ENCODE measurements at regions not wholly inside any gene's neighbourhood (a gene's known extent, or its start where the extent isn't known, plus 50 kb on each side); places are given as distances from the start of the nearest gene placed in this dataset.

DNA sequence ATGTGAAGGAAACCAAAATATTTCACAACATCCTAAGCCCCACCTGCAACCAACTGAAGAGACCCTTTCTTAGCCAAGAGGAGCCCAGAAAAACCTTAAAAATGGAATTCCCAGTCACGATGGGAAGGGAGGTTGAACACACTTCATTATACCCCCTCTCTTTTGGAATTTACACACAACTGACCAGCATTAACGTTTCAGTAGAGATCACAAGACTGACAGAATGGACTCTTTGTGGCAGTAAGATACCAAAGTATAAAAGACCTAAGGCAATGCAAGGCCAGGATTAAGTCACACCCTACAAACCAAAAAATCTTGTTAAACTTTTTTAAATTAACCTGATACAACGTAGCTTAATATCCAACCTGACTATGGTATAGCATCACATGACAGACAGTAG lies 190.9 kb downstream of the OTOR start:
- TF ChIP-seq, protein P1, sequence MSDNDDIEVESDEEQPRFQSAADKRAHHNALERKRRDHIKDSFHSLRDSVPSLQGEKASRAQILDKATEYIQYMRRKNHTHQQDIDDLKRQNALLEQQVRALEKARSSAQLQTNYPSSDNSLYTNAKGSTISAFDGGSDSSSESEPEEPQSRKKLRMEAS (IDR thresholded peaks at IDR 0.05; ENCODE audit: low read depth): no peak
- no peak for TF ChIP-seq TEAD4 (IDR thresholded peaks at IDR 0.05; ENCODE audit: borderline replicate concordance, insufficient read depth)
- TF ChIP-seq, protein P2, sequence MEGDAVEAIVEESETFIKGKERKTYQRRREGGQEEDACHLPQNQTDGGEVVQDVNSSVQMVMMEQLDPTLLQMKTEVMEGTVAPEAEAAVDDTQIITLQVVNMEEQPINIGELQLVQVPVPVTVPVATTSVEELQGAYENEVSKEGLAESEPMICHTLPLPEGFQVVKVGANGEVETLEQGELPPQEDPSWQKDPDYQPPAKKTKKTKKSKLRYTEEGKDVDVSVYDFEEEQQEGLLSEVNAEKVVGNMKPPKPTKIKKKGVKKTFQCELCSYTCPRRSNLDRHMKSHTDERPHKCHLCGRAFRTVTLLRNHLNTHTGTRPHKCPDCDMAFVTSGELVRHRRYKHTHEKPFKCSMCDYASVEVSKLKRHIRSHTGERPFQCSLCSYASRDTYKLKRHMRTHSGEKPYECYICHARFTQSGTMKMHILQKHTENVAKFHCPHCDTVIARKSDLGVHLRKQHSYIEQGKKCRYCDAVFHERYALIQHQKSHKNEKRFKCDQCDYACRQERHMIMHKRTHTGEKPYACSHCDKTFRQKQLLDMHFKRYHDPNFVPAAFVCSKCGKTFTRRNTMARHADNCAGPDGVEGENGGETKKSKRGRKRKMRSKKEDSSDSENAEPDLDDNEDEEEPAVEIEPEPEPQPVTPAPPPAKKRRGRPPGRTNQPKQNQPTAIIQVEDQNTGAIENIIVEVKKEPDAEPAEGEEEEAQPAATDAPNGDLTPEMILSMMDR (IDR thresholded peaks at IDR 0.05): no peak
- no peak for TF ChIP-seq MEF2A (IDR thresholded peaks at IDR 0.05; ENCODE audit: borderline replicate concordance, low read depth)

All from SK-N-SH (cell line).